ENCODE measurements at regions not wholly inside any gene's neighbourhood (a gene's known extent, or its start where the extent isn't known, plus 50 kb on each side); places are given as distances from the start of the nearest gene placed in this dataset.

DNA sequence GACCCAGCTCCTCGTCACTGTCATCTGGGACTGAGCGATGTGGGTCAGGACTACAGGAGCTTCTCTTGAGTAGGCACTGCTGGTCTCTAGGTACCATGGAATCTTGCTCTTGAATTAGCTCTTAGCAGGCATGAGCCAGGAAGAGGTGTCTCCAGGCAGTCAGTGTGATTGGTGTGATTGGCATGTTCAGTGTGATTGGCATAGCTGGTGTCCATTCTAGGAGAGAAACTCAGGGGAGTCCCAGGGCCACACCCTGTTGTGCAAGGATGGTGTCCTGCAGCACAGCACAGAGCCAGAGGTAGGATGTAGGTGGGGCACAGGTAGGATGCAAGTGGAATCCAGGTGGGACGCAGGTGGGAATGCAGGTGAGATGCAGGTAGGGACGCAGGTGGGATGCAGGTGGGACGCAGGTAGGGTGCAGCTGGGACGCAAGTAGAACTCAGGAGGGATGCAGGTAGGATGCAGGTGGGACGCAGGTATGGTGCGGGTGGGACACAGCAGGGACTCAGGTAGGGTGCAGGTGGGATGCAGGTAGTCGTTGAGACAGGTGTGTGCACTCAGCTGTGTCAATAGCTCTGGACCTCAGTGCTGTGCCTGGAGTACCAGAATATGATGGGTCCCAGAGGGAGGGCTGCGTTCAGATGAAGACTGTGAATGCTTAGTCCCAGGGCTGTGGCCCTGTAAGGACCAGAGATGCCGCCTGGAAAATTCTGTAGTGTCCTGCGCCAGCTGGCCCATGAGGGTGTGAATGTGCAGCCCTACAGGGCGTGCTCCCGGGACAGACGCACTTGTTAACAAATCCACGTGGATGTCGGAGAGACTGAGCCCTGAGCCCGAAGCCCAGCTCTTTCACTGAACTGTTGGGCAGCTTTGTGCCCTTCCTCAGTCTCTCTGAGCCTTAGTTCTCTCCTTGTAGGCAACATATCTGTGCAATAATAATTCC, 248.2 kb upstream of the PITRM1 start:
- TF ChIP-seq, protein P1, sequence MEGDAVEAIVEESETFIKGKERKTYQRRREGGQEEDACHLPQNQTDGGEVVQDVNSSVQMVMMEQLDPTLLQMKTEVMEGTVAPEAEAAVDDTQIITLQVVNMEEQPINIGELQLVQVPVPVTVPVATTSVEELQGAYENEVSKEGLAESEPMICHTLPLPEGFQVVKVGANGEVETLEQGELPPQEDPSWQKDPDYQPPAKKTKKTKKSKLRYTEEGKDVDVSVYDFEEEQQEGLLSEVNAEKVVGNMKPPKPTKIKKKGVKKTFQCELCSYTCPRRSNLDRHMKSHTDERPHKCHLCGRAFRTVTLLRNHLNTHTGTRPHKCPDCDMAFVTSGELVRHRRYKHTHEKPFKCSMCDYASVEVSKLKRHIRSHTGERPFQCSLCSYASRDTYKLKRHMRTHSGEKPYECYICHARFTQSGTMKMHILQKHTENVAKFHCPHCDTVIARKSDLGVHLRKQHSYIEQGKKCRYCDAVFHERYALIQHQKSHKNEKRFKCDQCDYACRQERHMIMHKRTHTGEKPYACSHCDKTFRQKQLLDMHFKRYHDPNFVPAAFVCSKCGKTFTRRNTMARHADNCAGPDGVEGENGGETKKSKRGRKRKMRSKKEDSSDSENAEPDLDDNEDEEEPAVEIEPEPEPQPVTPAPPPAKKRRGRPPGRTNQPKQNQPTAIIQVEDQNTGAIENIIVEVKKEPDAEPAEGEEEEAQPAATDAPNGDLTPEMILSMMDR (conservative IDR thresholded peaks at IDR 0.05; ENCODE audit: low read depth, low read length) = no peak
- no peak for TF ChIP-seq EZH2 (IDR thresholded peaks at IDR 0.05; ENCODE audit: borderline replicate concordance, low read depth, low read length, poor library complexity, severe bottlenecking)

All from A673 (cell line).